ENCODE measurements at regions not wholly inside any gene's neighbourhood (a gene's known extent, or its start where the extent isn't known, plus 50 kb on each side); places are given as distances from the start of the nearest gene placed in this dataset.

GRCh38 chr2:118481299-118481698 is 366.1 kb downstream of the EN1 start:
- 40% methylated on average over 1 of the region's 1 CpG for WGBS (ENCODE audit: low lambda C conversion rate, missing lambda C conversion rate)
- Histone ChIP-seq H3K9me3 (ENCODE audit: low read depth) (no peaks in the 10 kb centered on the region), H3K4me1 (ENCODE audit: insufficient read depth) (no peaks in the 10 kb centered on the region), H3K79me2 (no peaks in the 10 kb centered on the region), H4K20me1 (ENCODE audit: insufficient read depth, poor library complexity, severe bottlenecking) (no peaks in the 10 kb centered on the region), H3K4me3 (no peak overlapping the region), H3K36me3 (replicated peaks; ENCODE audit: insufficient read depth, low read depth) (no peaks in the 10 kb centered on the region), H2AFZ (no peak overlapping the region), H3K9me2 (replicated peaks; ENCODE audit: insufficient read depth) (no peaks in the 10 kb centered on the region), H3K27me3 (peaks cover 51% of the 10 kb centered on the region), H3K4me2 (no peak overlapping the region), H3K27ac (no peak overlapping the region)
- no peak for DNase-seq (ENCODE audit: low spot score)
- TF ChIP-seq CTCF (IDR thresholded peaks at IDR 0.05; ENCODE audit: poor library complexity), result no peak
- TF ChIP-seq EZH2 (IDR thresholded peaks at IDR 0.05; ENCODE audit: borderline replicate concordance), result no peak
- TF ChIP-seq EZH2phosphoT487 (IDR thresholded peaks at IDR 0.05; ENCODE audit: low read depth, severe bottlenecking, unreplicated experiment), result no peak

GRCh38 chr2:118479020-118479419 is 368.4 kb downstream of the EN1 start:
- H3K9me3 ChIP-seq (ENCODE audit: low read depth), result no peaks in the 10 kb centered on the region
- no peak overlapping the region for H2AFZ ChIP-seq
- no peaks in the 10 kb centered on the region for H3K4me1 ChIP-seq (ENCODE audit: insufficient read depth)
- no peak overlapping the region for H3K4me2 ChIP-seq
- H3K36me3 ChIP-seq (replicated peaks; ENCODE audit: insufficient read depth, low read depth), result no peaks in the 10 kb centered on the region
- no peak overlapping the region for H3K4me3 ChIP-seq
- no peak for DNase-seq (ENCODE audit: low spot score)
- no peak for TF ChIP-seq CTCF (IDR thresholded peaks at IDR 0.05; ENCODE audit: poor library complexity)
- TF ChIP-seq EZH2phosphoT487 (IDR thresholded peaks at IDR 0.05; ENCODE audit: low read depth, severe bottlenecking, unreplicated experiment), result no peak
- TF ChIP-seq EZH2 (IDR thresholded peaks at IDR 0.05; ENCODE audit: borderline replicate concordance), result no peak
- no peaks in the 10 kb centered on the region for H4K20me1 ChIP-seq (ENCODE audit: insufficient read depth, poor library complexity, severe bottlenecking)
- H3K27ac ChIP-seq, result no peak overlapping the region
- H3K9me2 ChIP-seq (replicated peaks; ENCODE audit: insufficient read depth), result no peaks in the 10 kb centered on the region
- no peaks in the 10 kb centered on the region for H3K79me2 ChIP-seq
- 91% methylated on average over 5 of the region's 5 CpGs for WGBS (ENCODE audit: low lambda C conversion rate, missing lambda C conversion rate)
- peaks cover 67% of the 10 kb centered on the region for H3K27me3 ChIP-seq

GRCh38 chr2:118477111-118477862 is 370.2 kb downstream of the EN1 start:
- no peak overlapping the region for H3K4me2 ChIP-seq

More at GRCh38 chr2:118477111-118477862, 370.2 kb downstream of the EN1 start:
- Histone ChIP-seq H4K20me1 (ENCODE audit: insufficient read depth, poor library complexity, severe bottlenecking) (no peaks in the 10 kb centered on the region), H3K27ac (no peak overlapping the region), H3K9me2 (replicated peaks; ENCODE audit: insufficient read depth) (no peaks in the 10 kb centered on the region), H3K9me3 (ENCODE audit: low read depth) (no peaks in the 10 kb centered on the region), H3K36me3 (replicated peaks; ENCODE audit: insufficient read depth, low read depth) (no peaks in the 10 kb centered on the region), H3K79me2 (no peaks in the 10 kb centered on the region), H2AFZ (peak overlapping the region; percentile 66), H3K4me3 (no peak overlapping the region), H3K27me3 (peaks cover 65% of the 10 kb centered on the region), H3K4me1 (ENCODE audit: insufficient read depth) (no peaks in the 10 kb centered on the region)
- 32% methylated on average over 8 of the region's 8 CpGs for WGBS (ENCODE audit: low lambda C conversion rate, missing lambda C conversion rate)
- TF ChIP-seq EZH2 (IDR thresholded peaks at IDR 0.05; ENCODE audit: borderline replicate concordance), result no peak
- peak; percentile 100 for TF ChIP-seq EZH2phosphoT487 (IDR thresholded peaks at IDR 0.05; ENCODE audit: low read depth, severe bottlenecking, unreplicated experiment)
- TF ChIP-seq CTCF (IDR thresholded peaks at IDR 0.05; ENCODE audit: poor library complexity), result no peak
- peak; percentile 48 for DNase-seq (ENCODE audit: low spot score)

Data from hepatocyte (in vitro differentiated cells).